Neural progenitor cell (in vitro differentiated cells): ENCODE measurements at regions not wholly inside any gene's neighbourhood (a gene's known extent, or its start where the extent isn't known, plus 50 kb on each side); places are given as distances from the start of the nearest gene placed in this dataset.

ENCODE experiments used
- DNase-seq: peaks from one replicate; pipeline ENCODE4 v3.0.0-alpha.2; 2016; ENCODE audit warnings: low spot score
- H2AFZ ChIP-seq: fragments of 200-600 bp; sonication (generic); replicated peaks from 2 replicates; pipeline ENCODE4 v1.6.1; 2016; ENCODE audit warnings: antibody characterized with exemption
- H3F3A ChIP-seq: fragments of 200-600 bp; sonication (generic); 2 replicates; pipeline ENCODE4 v1.6.1; 2016; ENCODE audit warnings: antibody characterized with exemption, low read depth
- H3K27ac ChIP-seq: fragments of 200-600 bp; sonication (generic); 2 replicates; pipeline ENCODE4 v1.5.1; 2016; ENCODE audit warnings: mild to moderate bottlenecking
- H3K27me3 ChIP-seq: fragments of 200-600 bp; sonication (generic); 2 replicates; pipeline ENCODE4 v1.6.1; 2016; ENCODE audit warnings: mild to moderate bottlenecking, moderate library complexity
- H3K36me3 ChIP-seq: fragments of 200-600 bp; sonication (generic); 2 replicates; pipeline ENCODE4 v1.5.1; 2016
- H3K4me1 ChIP-seq: fragments of 200-600 bp; sonication (generic); 2 replicates; pipeline ENCODE4 v1.6.1; 2016; ENCODE audit warnings: mixed run types
- H3K4me2 ChIP-seq: fragments of 200-600 bp; sonication (generic); 2 replicates; pipeline ENCODE4 v1.6.1; 2016
- H3K4me3 ChIP-seq: fragments of 200-600 bp; sonication (generic); 2 replicates; pipeline ENCODE4 v1.5.1; 2016
- H3K79me2 ChIP-seq: fragments of 200-600 bp; sonication (generic); 2 replicates; pipeline ENCODE4 v1.6.1; 2016; ENCODE audit warnings: low read depth
- H3K9ac ChIP-seq: fragments of 200-600 bp; sonication (generic); 2 replicates; pipeline ENCODE4 v1.6.1; 2016
- H3K9me3 ChIP-seq: fragments of 200-600 bp; sonication (generic); 2 replicates; pipeline ENCODE4 v1.5.1; 2016; ENCODE audit warnings: low read depth
- H4K20me1 ChIP-seq: fragments of 200-600 bp; sonication (generic); 2 replicates; pipeline ENCODE4 v1.6.1; 2016; ENCODE audit warnings: low read depth
- H3K27ac Mint-ChIP-seq: 3 replicates; pipeline ENCODE4 v1.8.0; 2021; ENCODE audit warnings: mixed read lengths
- H3K27me3 Mint-ChIP-seq: 2 replicates; pipeline ENCODE4 v1.8.0; 2022; ENCODE audit warnings: low read depth, mild to moderate bottlenecking, inconsistent platforms, moderate library complexity, mixed read lengths; ENCODE audit not compliant: insufficient read depth
- H3K36me3 Mint-ChIP-seq: 3 replicates; pipeline ENCODE4 v1.8.0; 2021; ENCODE audit warnings: mixed read lengths
- H3K4me1 Mint-ChIP-seq: 3 replicates; pipeline ENCODE4 v1.8.0; 2021; ENCODE audit warnings: mixed read lengths
- H3K4me3 Mint-ChIP-seq: 3 replicates; pipeline ENCODE4 v1.8.0; 2021; ENCODE audit warnings: mild to moderate bottlenecking, moderate library complexity, mixed read lengths
- H3K9me3 Mint-ChIP-seq: 3 replicates; pipeline ENCODE4 v1.8.0; 2020; ENCODE audit warnings: mixed read lengths
- EZH2 ChIP-seq: fragments of 200-600 bp; sonication (generic); IDR thresholded peaks from 2 replicates; pipeline ENCODE4 v1.6.1; 2017; ENCODE audit warnings: antibody characterized with exemption, mild to moderate bottlenecking, moderate library complexity
- EZH2phosphoT487 ChIP-seq: fragments of 200-600 bp; sonication (generic); IDR thresholded peaks from 2 replicates; pipeline ENCODE4 v1.6.1; 2017; ENCODE audit warnings: antibody characterized with exemption
- TF ChIP-seq, protein P1 (sequence below): fragments of 200-600 bp; sonication (generic); IDR thresholded peaks from 2 replicates; pipeline ENCODE4 v1.5.1; 2017; ENCODE audit warnings: antibody characterized with exemption, mild to moderate bottlenecking

DNA sequence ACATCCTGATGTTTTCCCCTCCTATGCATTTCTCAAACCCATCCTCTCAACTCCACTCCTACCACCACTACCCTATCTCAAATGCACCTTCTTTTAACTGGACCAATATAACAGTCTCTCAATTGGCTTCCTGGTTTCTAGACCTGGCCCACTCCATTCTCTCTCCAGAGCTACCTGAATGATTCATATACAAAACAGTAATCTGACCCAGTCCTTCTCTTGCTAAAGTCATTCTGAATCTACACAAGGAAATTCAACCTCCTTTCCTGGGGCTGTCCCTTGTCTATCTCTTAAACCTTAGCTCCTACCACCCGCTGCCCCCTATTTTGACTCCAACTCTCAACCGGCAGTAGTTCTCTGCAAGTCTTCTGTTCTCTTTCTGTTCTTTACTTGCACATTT, 97.2 kb downstream of the PCSK1 start:
- TF ChIP-seq, protein P1, sequence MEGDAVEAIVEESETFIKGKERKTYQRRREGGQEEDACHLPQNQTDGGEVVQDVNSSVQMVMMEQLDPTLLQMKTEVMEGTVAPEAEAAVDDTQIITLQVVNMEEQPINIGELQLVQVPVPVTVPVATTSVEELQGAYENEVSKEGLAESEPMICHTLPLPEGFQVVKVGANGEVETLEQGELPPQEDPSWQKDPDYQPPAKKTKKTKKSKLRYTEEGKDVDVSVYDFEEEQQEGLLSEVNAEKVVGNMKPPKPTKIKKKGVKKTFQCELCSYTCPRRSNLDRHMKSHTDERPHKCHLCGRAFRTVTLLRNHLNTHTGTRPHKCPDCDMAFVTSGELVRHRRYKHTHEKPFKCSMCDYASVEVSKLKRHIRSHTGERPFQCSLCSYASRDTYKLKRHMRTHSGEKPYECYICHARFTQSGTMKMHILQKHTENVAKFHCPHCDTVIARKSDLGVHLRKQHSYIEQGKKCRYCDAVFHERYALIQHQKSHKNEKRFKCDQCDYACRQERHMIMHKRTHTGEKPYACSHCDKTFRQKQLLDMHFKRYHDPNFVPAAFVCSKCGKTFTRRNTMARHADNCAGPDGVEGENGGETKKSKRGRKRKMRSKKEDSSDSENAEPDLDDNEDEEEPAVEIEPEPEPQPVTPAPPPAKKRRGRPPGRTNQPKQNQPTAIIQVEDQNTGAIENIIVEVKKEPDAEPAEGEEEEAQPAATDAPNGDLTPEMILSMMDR = no peak
- TF ChIP-seq EZH2phosphoT487 (no peak), EZH2 (no peak)
- H3K27ac ChIP-seq = no peak overlapping the region
- H3K36me3 Mint-ChIP-seq = no peaks in the 10 kb centered on the region
- H3K36me3 ChIP-seq = no peaks in the 10 kb centered on the region
- no peaks in the 10 kb centered on the region for H3K79me2 ChIP-seq
- H3K4me3 Mint-ChIP-seq = no peak overlapping the region
- H2AFZ ChIP-seq = peak overlapping the region; percentile 86
- no peaks in the 10 kb centered on the region for H3K27me3 ChIP-seq
- DNase-seq = no peak
- no peaks in the 10 kb centered on the region for H3K9me3 Mint-ChIP-seq
- H3F3A ChIP-seq = no peaks in the 10 kb centered on the region
- H3K27me3 Mint-ChIP-seq = peaks cover 4% of the 10 kb centered on the region
- H3K9ac ChIP-seq = no peak overlapping the region
- H3K4me1 ChIP-seq = no peaks in the 10 kb centered on the region
- H3K4me1 Mint-ChIP-seq = peaks cover 12% of the 10 kb centered on the region
- H4K20me1 ChIP-seq = no peaks in the 10 kb centered on the region
- H3K9me3 ChIP-seq = no peaks in the 10 kb centered on the region
- peak overlapping the region; percentile 35 for H3K4me2 ChIP-seq
- H3K4me3 ChIP-seq = no peak overlapping the region
- H3K27ac Mint-ChIP-seq = no peak overlapping the region

DNA sequence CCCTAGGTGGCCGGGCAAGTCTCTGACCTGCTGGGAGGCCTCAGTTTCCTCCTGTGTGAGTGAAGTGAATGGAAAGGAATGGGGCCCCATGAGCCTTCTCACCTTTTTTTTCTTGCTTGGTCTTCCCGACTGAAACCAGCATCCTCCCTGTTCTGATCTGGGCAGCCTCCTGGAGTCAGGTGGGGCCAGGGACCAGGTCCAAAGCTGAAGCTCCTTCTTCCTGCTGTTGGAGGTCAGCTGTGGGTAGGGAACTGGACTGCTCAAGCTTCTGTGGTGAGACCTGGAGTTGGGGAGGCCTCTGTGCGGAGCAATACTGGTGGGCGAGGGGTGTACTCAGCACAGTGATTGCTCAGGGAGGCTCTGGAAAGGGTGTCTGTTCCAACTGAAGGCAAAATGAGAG, 99.7 kb downstream of the PCSK1 start:
- Histone ChIP-seq H3K27ac (no peak overlapping the region), H3K4me2 (no peak overlapping the region), H3K9ac (no peak overlapping the region), H3F3A (no peaks in the 10 kb centered on the region), H3K4me3 (no peak overlapping the region), H3K79me2 (no peaks in the 10 kb centered on the region), H4K20me1 (no peaks in the 10 kb centered on the region), H3K27me3 (no peaks in the 10 kb centered on the region), H3K9me3 (no peaks in the 10 kb centered on the region), H2AFZ (peak overlapping the region; percentile 8), H3K4me1 (no peaks in the 10 kb centered on the region), H3K36me3 (no peaks in the 10 kb centered on the region)
- Mint-ChIP-seq H3K27me3 (peaks cover 4% of the 10 kb centered on the region), H3K27ac (no peak overlapping the region), H3K9me3 (no peaks in the 10 kb centered on the region), H3K36me3 (no peaks in the 10 kb centered on the region), H3K4me1 (peaks cover 12% of the 10 kb centered on the region), H3K4me3 (no peak overlapping the region)
- TF ChIP-seq EZH2phosphoT487 = no peak
- TF ChIP-seq, protein P1 = no peak
- no peak for TF ChIP-seq EZH2
- DNase-seq = no peak

DNA sequence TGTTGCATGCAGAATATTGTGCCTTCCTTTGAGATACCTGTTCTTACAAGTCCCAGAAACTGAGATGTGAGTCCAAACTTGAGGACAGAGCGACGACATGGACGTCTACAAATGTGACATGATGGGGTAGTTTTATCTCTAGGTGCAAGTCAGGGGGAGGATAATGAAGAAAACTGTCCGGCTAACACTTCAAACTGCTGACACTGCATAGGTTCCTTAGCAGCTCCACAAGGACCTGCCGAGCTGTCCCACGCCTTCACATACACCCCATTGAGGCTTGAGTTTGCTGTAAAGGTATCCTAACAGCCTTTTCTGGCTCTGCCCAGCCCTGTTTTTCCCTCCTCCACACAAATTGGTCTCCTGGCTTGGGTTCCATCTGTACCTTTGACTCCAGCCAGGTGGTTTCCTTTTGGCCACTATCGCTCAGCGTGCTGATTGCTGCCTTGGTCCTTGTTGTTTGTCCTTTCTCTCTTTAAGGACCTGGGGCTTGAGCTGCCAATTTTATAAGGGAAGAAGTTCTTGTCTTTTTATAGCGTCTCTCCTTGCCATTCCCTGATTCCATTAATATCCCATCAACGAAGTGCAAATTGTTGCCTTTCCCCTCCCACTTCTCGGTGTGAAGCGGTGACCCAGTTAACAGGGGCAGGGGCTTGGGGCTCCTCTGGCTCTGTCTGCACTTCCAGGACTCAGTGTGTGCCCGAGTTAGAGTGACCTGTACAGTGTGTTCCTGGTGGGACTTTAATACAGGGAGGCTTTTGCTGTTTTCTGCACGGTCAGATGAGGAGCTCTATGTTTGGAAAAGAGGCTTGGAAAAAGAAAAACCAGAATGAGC, 100.3 kb downstream of the PCSK1 start:
- Histone ChIP-seq H3K79me2 (no peaks in the 10 kb centered on the region), H3K4me3 (no peak overlapping the region), H3K9ac (no peak overlapping the region), H4K20me1 (no peaks in the 10 kb centered on the region), H3K27ac (no peak overlapping the region), H3K9me3 (no peaks in the 10 kb centered on the region), H3K36me3 (no peaks in the 10 kb centered on the region), H3F3A (no peaks in the 10 kb centered on the region), H3K4me1 (no peaks in the 10 kb centered on the region), H3K4me2 (no peak overlapping the region), H3K27me3 (no peaks in the 10 kb centered on the region), H2AFZ (peak overlapping the region; percentile 8)
- Mint-ChIP-seq H3K36me3 (no peaks in the 10 kb centered on the region), H3K9me3 (no peaks in the 10 kb centered on the region), H3K27me3 (peaks cover 4% of the 10 kb centered on the region), H3K4me1 (peaks cover 12% of the 10 kb centered on the region), H3K27ac (no peak overlapping the region), H3K4me3 (no peak overlapping the region)
- DNase-seq = no peak
- TF ChIP-seq, protein P1 = no peak
- TF ChIP-seq EZH2phosphoT487 = no peak
- TF ChIP-seq EZH2 = no peak
